Liver (tissue), 8 donors: ENCODE measurements at regions not wholly inside any gene's neighbourhood (a gene's known extent, or its start where the extent isn't known, plus 50 kb on each side); places are given as distances from the start of the nearest gene placed in this dataset.

ENCODE experiments used
- DNase-seq: peaks from one replicate; pipeline ENCODE4 v3.0.0-alpha.2; 2017; ENCODE audit warnings: low spot score
- H3K27ac ChIP-seq, 2 donors: one replicate each; pipeline ENCODE4 v1.7.0; 2013; ENCODE audit warnings: inconsistent platforms in 2 of 2, low read length in 2 of 2, control low read depth in 1 of 2, low read depth in 1 of 2, mild to moderate bottlenecking in 1 of 2
- H3K27me3 ChIP-seq, 4 donors: one replicate each; pipeline versions ENCODE4 v1.6.1 to v1.7.0; 2013; ENCODE audit warnings: low read length in 3 of 4, inconsistent platforms in 1 of 4, mild to moderate bottlenecking in 1 of 4, moderate library complexity in 1 of 4; ENCODE audit not compliant: control insufficient read depth in 4 of 4, insufficient read depth in 4 of 4
- H3K36me3 ChIP-seq, 4 donors: one replicate each; pipeline versions ENCODE4 v1.6.1 to v1.7.0; 2013; ENCODE audit warnings: low read length in 3 of 4, mild to moderate bottlenecking in 3 of 4, low read depth in 1 of 4, moderate library complexity in 1 of 4; ENCODE audit not compliant: control insufficient read depth in 4 of 4, insufficient read depth in 3 of 4
- H3K4me1 ChIP-seq, 4 donors: one replicate each; pipeline versions ENCODE4 v1.6.1 to v1.7.0; 2013; ENCODE audit warnings: low read length in 3 of 4, mild to moderate bottlenecking in 3 of 4, moderate library complexity in 1 of 4; ENCODE audit not compliant: control insufficient read depth in 4 of 4, insufficient read depth in 4 of 4
- H3K4me3 ChIP-seq, 3 donors: one replicate each; pipeline versions ENCODE4 v1.6.1 to v1.7.0; 2013; ENCODE audit warnings: low read length in 3 of 3, control low read depth in 1 of 3, low read depth in 1 of 3, mild to moderate bottlenecking in 1 of 3
- H3K9ac ChIP-seq, 2 donors: one replicate each; pipeline ENCODE4 v1.7.0; 2013; ENCODE audit warnings: low read length in 2 of 2, mild to moderate bottlenecking in 2 of 2, moderate library complexity in 2 of 2, control low read depth in 1 of 2, low read depth in 1 of 2
- H3K9me3 ChIP-seq, 4 donors: one replicate each; pipeline versions ENCODE4 v1.6.1 to v1.7.0; 2013; ENCODE audit warnings: low read length in 3 of 4; ENCODE audit not compliant: control insufficient read depth in 4 of 4
- ATF3 ChIP-seq: IDR thresholded peaks from 2 replicates; pipeline ENCODE4 v1.6.1; 2016; ENCODE audit warnings: antibody characterized with exemption
- CTCF ChIP-seq: fragments of 150-350 bp; IDR thresholded peaks from 2 replicates; pipeline ENCODE4 v1.5.1; 2017; ENCODE audit warnings: improper control_type of control experiment, low read depth, low read length; ENCODE audit not compliant: missing input control
- EGR1 ChIP-seq, 2 donors: IDR thresholded peaks; 2 replicates each; pipeline ENCODE4 v1.6.1; 2016 to 2018; ENCODE audit warnings: antibody characterized with exemption in 2 of 2, low read depth in 2 of 2
- FOXA1 ChIP-seq: IDR thresholded peaks from 2 replicates; pipeline ENCODE4 v1.6.1; 2016; ENCODE audit warnings: antibody characterized with exemption
- FOXA2 ChIP-seq: IDR thresholded peaks from 2 replicates; pipeline ENCODE4 v1.6.1; 2016; ENCODE audit warnings: antibody characterized with exemption
- GABPA ChIP-seq, 2 donors: IDR thresholded peaks in 1 of 2; conservative IDR thresholded peaks in 1 of 2; 2 replicates each; pipeline ENCODE4 v1.6.1; 2016; ENCODE audit warnings: antibody characterized with exemption in 2 of 2, mild to moderate bottlenecking in 1 of 2, moderate library complexity in 1 of 2
- HNF4A ChIP-seq, 2 donors: conservative IDR thresholded peaks; 2 replicates each; pipeline ENCODE4 v1.6.1; 2016; ENCODE audit warnings: antibody characterized with exemption in 2 of 2, mild to moderate bottlenecking in 2 of 2
- HNF4G ChIP-seq: IDR thresholded peaks from 2 replicates; pipeline ENCODE4 v1.6.1; 2016; ENCODE audit warnings: antibody characterized with exemption
- JUND ChIP-seq, 2 donors: IDR thresholded peaks; 2 replicates each; pipeline ENCODE4 v1.6.1; 2016; ENCODE audit warnings: antibody characterized with exemption in 2 of 2
- MAX ChIP-seq: IDR thresholded peaks from 2 replicates; pipeline ENCODE4 v1.6.1; 2016; ENCODE audit warnings: antibody characterized with exemption
- NR2F2 ChIP-seq: IDR thresholded peaks from 2 replicates; pipeline ENCODE4 v1.6.1; 2016; ENCODE audit warnings: antibody characterized with exemption
- RAD21 ChIP-seq, 2 donors: IDR thresholded peaks; 2 replicates each; pipeline ENCODE4 v1.6.1; 2016; ENCODE audit warnings: antibody characterized with exemption in 2 of 2, mild to moderate bottlenecking in 2 of 2
- REST ChIP-seq: IDR thresholded peaks from 2 replicates; pipeline ENCODE4 v1.6.1; 2016; ENCODE audit warnings: antibody characterized with exemption, mild to moderate bottlenecking
- RXRA ChIP-seq, 2 donors: IDR thresholded peaks; 2 replicates each; pipeline ENCODE4 v1.6.1; 2017 to 2018; ENCODE audit warnings: antibody characterized with exemption in 2 of 2, mild to moderate bottlenecking in 1 of 2
- SP1 ChIP-seq: IDR thresholded peaks from 2 replicates; pipeline ENCODE4 v1.6.1; 2018; ENCODE audit warnings: antibody characterized with exemption, mild to moderate bottlenecking
- TAF1 ChIP-seq: conservative IDR thresholded peaks from 2 replicates; pipeline ENCODE4 v1.6.1; 2016; ENCODE audit warnings: antibody characterized with exemption, mild to moderate bottlenecking
- YY1 ChIP-seq: IDR thresholded peaks from 2 replicates; pipeline ENCODE4 v1.6.1; 2016; ENCODE audit warnings: antibody characterized with exemption, mild to moderate bottlenecking
- ZBTB33 ChIP-seq: IDR thresholded peaks from 2 replicates; pipeline ENCODE4 v1.6.1; 2016; ENCODE audit warnings: antibody characterized with exemption
- WGBS: extraction: QIAGEN DNeasy Blood & Tissue Kit; methylation state at CpG from one replicate; pipeline ENCODE4 v1.1.7; 2013; 5-methylcytosine and 5-hydroxymethylcytosine counted together
- donor health status: healthy.
- donor health status: healthy.
- donor health status: healthy.
- donor health status: healthy.
- donor health status: healthy.

GRCh38 chr2:107645586-107645985 lies 181.1 kb upstream of the RGPD4 start:
- Histone ChIP-seq H3K27ac (no peak overlapping the region), H3K27me3 (no peaks in the 10 kb centered on the region), H3K9me3 (peaks cover 3 to 12% (median 5%) of the 10 kb centered on the region in 4 donors), H3K4me3 (no peak overlapping the region), H3K36me3 (no peaks in the 10 kb centered on the region), H3K4me1 (no peaks in the 10 kb centered on the region), H3K9ac (no peak overlapping the region)
- TF ChIP-seq HNF4G (no peak), HNF4A (conservative IDR thresholded peaks at IDR 0.05) (no peak), JUND (IDR thresholded peaks at IDR 0.05) (no peak), RXRA (IDR thresholded peaks at IDR 0.05) (no peak)
- no peak for DNase-seq

GRCh38 chr2:107648781-107649404 lies 177.8 kb upstream of the RGPD4 start:
- no peaks in the 10 kb centered on the region for H3K36me3 ChIP-seq
- no peaks in the 10 kb centered on the region for H3K27me3 ChIP-seq
- H3K4me1 ChIP-seq = no peaks in the 10 kb centered on the region
- no peak overlapping the region for H3K4me3 ChIP-seq
- WGBS = 81% methylated on average over 11 of the region's 11 CpGs
- no peak overlapping the region for H3K27ac ChIP-seq
- H3K9ac ChIP-seq = no peak overlapping the region
- DNase-seq = no peak
- H3K9me3 ChIP-seq = peaks cover 3 to 9% (median 5%) of the 10 kb centered on the region in 4 donors
- TF ChIP-seq RAD21 (IDR thresholded peaks at IDR 0.05) = no peak

GRCh38 chr2:107657049-107657448 lies 169.6 kb upstream of the RGPD4 start:
- no peaks in the 10 kb centered on the region for H3K27me3 ChIP-seq
- H3K4me3 ChIP-seq = no peak overlapping the region
- H3K27ac ChIP-seq = no peak overlapping the region
- H3K4me1 ChIP-seq = no peaks in the 10 kb centered on the region
- TF ChIP-seq REST = no peak
- no peak for TF ChIP-seq ATF3
- no peak for TF ChIP-seq RXRA (IDR thresholded peaks at IDR 0.05)
- TF ChIP-seq RAD21 (IDR thresholded peaks at IDR 0.05) = no peak
- no peak for TF ChIP-seq EGR1 (IDR thresholded peaks at IDR 0.05; ENCODE audit: low read depth in 2 of 2)
- no peak for TF ChIP-seq TAF1
- no peak for TF ChIP-seq SP1
- no peak for TF ChIP-seq YY1
- TF ChIP-seq FOXA2 = no peak
- no peak for TF ChIP-seq GABPA (IDR thresholded peaks at IDR 0.05 in 1 of 2, conservative IDR thresholded peaks at IDR 0.05 in 1 of 2)
- no peak for TF ChIP-seq MAX
- TF ChIP-seq HNF4G = no peak
- no peak for TF ChIP-seq HNF4A (conservative IDR thresholded peaks at IDR 0.05)
- no peak for TF ChIP-seq ZBTB33
- TF ChIP-seq FOXA1 = no peak
- no peak for TF ChIP-seq NR2F2
- TF ChIP-seq JUND (IDR thresholded peaks at IDR 0.05) = no peak
- no peak for TF ChIP-seq CTCF
- H3K36me3 ChIP-seq = no peaks in the 10 kb centered on the region
- no peaks in the 10 kb centered on the region for H3K9me3 ChIP-seq
- no peak for DNase-seq
- WGBS = 71% methylated on average over 3 of the region's 3 CpGs
- H3K9ac ChIP-seq = no peak overlapping the region
